Fibroblast of pulmonary artery (primary cell): ENCODE measurements at regions not wholly inside any gene's neighbourhood (a gene's known extent, or its start where the extent isn't known, plus 50 kb on each side); places are given as distances from the start of the nearest gene placed in this dataset.

Experiments used
- DNase-seq: peaks from one replicate; pipeline ENCODE4 v3.0.0-alpha.2; 2010; ENCODE audit warnings: low read depth
- H3K4me3 ChIP-seq: replicated peaks from 2 replicates; pipeline ENCODE4 v1.5.1; 2011; ENCODE audit warnings: low read depth, mild to moderate bottlenecking, control low read depth, low read length, moderate library complexity
- TF ChIP-seq, protein P1 (sequence below): IDR thresholded peaks from 2 replicates; pipeline ENCODE4 v1.5.1; 2011; ENCODE audit warnings: mild to moderate bottlenecking, control low read depth, low read length, inconsistent platforms; ENCODE audit errors: missing control alignments

DNA sequence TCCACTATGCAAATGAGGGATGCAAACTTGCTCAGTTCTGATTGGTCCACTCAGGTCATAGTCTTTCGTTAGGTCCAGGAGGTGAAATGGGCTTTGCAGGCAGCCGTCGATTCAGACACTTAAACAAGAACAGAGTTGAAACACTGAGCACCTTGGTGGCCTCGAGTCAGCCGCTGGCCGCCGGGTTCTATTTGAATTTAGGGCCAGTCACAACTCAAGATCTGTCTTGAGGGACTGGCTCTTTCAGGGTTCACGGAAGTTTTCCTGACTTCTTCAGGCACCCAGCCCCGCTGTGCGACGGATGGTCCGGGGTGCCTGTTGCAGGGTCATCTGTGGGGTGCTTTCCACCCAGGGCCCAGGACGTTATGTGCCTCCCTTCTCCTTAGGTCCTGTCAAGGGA is 412.8 kb upstream of the IRX4 start:
- TF ChIP-seq, protein P1, sequence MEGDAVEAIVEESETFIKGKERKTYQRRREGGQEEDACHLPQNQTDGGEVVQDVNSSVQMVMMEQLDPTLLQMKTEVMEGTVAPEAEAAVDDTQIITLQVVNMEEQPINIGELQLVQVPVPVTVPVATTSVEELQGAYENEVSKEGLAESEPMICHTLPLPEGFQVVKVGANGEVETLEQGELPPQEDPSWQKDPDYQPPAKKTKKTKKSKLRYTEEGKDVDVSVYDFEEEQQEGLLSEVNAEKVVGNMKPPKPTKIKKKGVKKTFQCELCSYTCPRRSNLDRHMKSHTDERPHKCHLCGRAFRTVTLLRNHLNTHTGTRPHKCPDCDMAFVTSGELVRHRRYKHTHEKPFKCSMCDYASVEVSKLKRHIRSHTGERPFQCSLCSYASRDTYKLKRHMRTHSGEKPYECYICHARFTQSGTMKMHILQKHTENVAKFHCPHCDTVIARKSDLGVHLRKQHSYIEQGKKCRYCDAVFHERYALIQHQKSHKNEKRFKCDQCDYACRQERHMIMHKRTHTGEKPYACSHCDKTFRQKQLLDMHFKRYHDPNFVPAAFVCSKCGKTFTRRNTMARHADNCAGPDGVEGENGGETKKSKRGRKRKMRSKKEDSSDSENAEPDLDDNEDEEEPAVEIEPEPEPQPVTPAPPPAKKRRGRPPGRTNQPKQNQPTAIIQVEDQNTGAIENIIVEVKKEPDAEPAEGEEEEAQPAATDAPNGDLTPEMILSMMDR, result no peak
- no peak for DNase-seq
- no peak overlapping the region for H3K4me3 ChIP-seq

DNA sequence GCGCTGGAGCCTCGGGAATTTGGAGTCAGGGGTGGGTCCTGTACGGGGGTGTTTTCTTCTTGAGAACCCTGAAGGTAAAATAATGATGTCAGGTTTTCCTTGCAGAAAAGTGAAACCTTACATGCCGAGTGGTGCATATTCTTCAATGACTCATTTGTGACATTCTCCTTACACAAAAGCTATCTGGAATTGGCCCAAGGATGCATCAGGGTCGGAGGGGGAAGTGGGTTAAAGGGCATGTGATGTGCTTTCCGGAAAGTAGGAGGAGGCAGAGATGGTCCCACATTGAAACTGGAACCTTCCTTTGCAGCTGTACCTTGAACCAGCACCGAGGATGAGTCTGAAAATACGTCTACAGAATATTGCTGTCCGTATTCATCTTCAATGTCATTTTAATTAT is 411.2 kb upstream of the IRX4 start:
- TF ChIP-seq, protein P1, result no peak
- H3K4me3 ChIP-seq, result no peak overlapping the region
- DNase-seq, result no peak

DNA sequence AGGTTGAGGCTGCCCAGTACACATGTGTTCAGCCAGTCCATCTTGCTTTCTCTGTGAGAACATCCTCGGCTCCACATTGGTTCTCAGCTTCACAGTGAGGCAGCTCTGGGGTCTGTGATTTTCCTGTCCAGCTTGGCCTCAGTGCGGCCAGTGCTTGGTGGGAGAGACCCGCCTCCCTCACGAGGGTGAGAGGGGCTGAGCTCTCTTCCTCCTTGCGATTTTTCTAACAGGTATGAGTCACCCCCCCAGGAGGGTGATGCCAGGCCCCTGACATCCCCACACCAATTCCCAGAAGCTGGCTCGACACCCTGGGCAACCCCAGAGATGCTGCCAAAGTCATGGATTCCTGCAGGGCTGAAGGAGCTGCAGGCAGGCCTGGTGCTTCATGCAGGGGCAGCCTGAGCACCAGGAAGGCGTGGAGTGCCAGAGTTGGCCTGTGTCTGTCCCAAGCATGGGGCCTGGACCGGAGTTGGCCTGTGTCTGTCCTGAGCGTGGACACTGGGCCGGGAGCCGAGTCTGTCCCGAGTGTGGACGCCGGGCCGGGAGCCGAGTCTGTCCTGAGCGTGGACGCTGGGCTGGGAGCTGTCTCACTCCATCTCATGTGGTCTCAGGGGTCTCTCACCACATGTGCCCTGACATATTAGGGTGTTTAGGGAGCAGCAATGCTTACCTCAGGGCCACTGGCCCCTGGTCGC is 408.6 kb upstream of the IRX4 start:
- TF ChIP-seq, protein P1, result no peak
- no peak for DNase-seq
- no peak overlapping the region for H3K4me3 ChIP-seq

DNA sequence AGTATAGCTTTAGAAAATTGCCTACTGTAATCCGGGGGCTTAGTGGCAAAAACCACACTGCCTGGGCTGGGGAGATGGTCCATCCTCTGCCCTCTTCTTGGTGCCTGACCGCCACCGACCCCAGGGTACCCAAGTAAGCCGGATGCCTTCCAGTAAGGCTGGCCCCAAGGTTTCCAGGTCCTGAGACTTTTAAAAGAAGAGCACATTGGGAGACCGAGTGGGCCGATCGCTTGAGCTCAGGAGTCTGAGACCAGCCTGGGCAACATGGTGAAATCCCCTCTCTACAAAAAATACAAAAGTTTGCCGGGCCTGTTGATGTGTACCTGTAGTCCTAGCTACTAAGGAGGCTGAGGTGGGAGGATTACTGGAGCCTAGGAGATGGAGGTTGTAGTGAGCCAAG is 406.7 kb upstream of the IRX4 start:
- no peak for DNase-seq
- no peak overlapping the region for H3K4me3 ChIP-seq
- TF ChIP-seq, protein P1, result no peak

DNA sequence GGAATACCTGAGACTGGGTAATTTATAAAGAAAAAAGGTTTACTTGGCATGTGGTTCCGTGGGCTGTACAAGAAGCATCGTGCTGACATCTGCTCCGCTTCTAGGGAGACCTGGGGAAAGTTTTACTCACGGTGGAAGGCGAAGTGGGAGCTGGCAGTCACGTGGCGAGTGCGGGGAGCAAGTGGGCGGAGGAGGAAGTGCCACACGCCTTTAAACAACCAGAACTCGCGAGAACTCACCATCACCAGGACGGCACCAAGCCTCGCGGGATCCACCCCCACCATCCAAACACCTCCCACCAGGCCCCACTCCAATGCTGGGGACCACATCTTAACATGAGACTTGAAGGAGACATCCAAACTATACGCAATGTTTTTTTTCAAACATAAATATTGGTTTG is 406.2 kb upstream of the IRX4 start:
- no peak for DNase-seq
- H3K4me3 ChIP-seq, result no peak overlapping the region
- TF ChIP-seq, protein P1, result no peak

DNA sequence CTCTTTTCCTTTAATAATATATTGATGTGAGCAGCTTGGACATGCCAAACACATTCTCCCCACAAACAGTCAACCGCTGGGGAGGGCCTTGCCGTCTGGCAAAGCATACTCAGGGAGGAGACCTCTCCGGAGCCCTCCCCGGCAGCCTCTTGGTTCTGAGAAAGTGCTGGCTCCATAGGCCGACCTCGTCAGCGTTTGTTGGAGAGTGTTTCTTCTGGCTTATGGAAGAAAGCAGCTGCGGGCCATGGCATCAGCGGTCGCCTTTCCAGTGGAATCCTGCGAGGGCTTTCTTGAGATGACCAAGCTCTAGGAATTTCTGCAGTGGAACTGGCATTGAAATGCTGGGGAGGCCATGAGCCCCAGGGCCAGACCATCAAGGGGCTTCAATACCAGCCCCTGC is 405.7 kb upstream of the IRX4 start:
- H3K4me3 ChIP-seq, result no peak overlapping the region
- TF ChIP-seq, protein P1, result no peak
- no peak for DNase-seq

DNA sequence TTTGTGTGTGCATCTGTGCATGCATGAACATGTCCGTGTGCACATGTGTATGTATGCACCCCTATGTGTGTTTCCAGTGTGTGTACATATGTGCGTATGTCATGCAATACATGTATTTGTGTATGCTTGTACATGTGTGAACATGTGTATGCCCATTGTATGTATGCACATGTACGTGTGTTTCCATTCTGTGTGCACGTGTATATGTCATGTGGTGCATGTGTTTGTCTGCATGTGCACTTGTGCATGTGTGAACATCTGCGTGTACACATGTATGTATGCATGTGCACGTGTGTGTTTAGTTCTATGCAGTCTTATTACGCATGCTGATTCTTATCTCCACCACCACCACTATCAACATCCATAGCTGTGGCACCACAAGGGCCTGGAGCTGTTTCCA is 403.5 kb upstream of the IRX4 start:
- TF ChIP-seq, protein P1, result no peak
- DNase-seq, result no peak
- no peak overlapping the region for H3K4me3 ChIP-seq
